BLaER1 treated with 17β-estradiol and CSF1 and Interleukin-3, amounts not matched to agents 10 nM and 100 nM (cell line): ENCODE measurements at regions not wholly inside any gene's neighbourhood (a gene's known extent, or its start where the extent isn't known, plus 50 kb on each side); places are given as distances from the start of the nearest gene placed in this dataset.

Experiments
- H3K27ac ChIP-seq, 11 experiments: shearing (Covaris generic); formaldehyde crosslinking; 2 replicates each; pipeline ENCODE4 v1.8.1; 2022
- H3K27me3 ChIP-seq, 11 experiments: shearing (Covaris generic); formaldehyde crosslinking; 2 replicates each; pipeline ENCODE4 v1.8.1; 2022
- H3K36me3 ChIP-seq, 11 experiments: shearing (Covaris generic); formaldehyde crosslinking; 2 replicates each; pipeline ENCODE4 v1.8.1; 2022
- H3K4me1 ChIP-seq, 10 experiments: shearing (Covaris generic); formaldehyde crosslinking; 2 replicates each; pipeline ENCODE4 v1.8.1; 2022
- H3K4me2 ChIP-seq, 11 experiments: shearing (Covaris generic); formaldehyde crosslinking; 2 replicates each; pipeline ENCODE4 v1.8.1; 2022
- H3K4me3 ChIP-seq, 10 experiments: shearing (Covaris generic); formaldehyde crosslinking; 2 replicates each; pipeline ENCODE4 v1.8.1; 2022
- H3K9ac ChIP-seq, 11 experiments: shearing (Covaris generic); formaldehyde crosslinking; 2 replicates each; pipeline ENCODE4 v1.8.1; 2022
- H3K9me3 ChIP-seq, 11 experiments: shearing (Covaris generic); formaldehyde crosslinking; replicated peaks in 1 of 11; 2 replicates each; pipeline ENCODE4 v1.8.1; 2022
- H4K20me1 ChIP-seq, 11 experiments: shearing (Covaris generic); formaldehyde crosslinking; 2 replicates each; pipeline ENCODE4 v1.8.1; 2022
- Cebpa-rat ChIP-seq, 11 experiments: shearing (Covaris generic); IDR thresholded peaks; 2 replicates each; pipeline ENCODE4 v1.8.1; 2022

GRCh38 chr9:12874395-12874794 lies 99.6 kb downstream of the LURAP1L start:
- Histone ChIP-seq H3K4me2 (no peak overlapping the region), H3K27ac (no peak overlapping the region), H3K4me3 (no peak overlapping the region), H3K36me3 (no peaks in the 10 kb centered on the region), H3K4me1 (no peaks in the 10 kb centered on the region), H3K9ac (no peak overlapping the region), H3K9me3 (no peaks in the 10 kb centered on the region), H3K27me3 (no peaks in the 10 kb centered on the region), H4K20me1 (no peaks in the 10 kb centered on the region)
- no peak for TF ChIP-seq Cebpa-rat (IDR thresholded peaks at IDR 0.05)

GRCh38 chr9:12875191-12875590 lies 100.4 kb downstream of the LURAP1L start:
- no peaks in the 10 kb centered on the region for H3K9me3 ChIP-seq
- H3K27me3 ChIP-seq, result no peaks in the 10 kb centered on the region
- H3K9ac ChIP-seq, result no peak overlapping the region
- no peaks in the 10 kb centered on the region for H3K4me1 ChIP-seq
- H3K4me2 ChIP-seq, result no peak overlapping the region
- H3K27ac ChIP-seq, result no peak overlapping the region
- H4K20me1 ChIP-seq, result no peaks in the 10 kb centered on the region
- no peak overlapping the region for H3K4me3 ChIP-seq
- no peak for TF ChIP-seq Cebpa-rat (IDR thresholded peaks at IDR 0.05)
- no peaks in the 10 kb centered on the region for H3K36me3 ChIP-seq

GRCh38 chr9:12876872-12877271 lies 102.1 kb downstream of the LURAP1L start:
- H3K36me3 ChIP-seq, result no peaks in the 10 kb centered on the region
- no peak overlapping the region for H3K27ac ChIP-seq
- H3K9me3 ChIP-seq, result no peaks in the 10 kb centered on the region
- TF ChIP-seq Cebpa-rat (IDR thresholded peaks at IDR 0.05), result no peak
- H3K9ac ChIP-seq, result no peak overlapping the region
- no peaks in the 10 kb centered on the region for H3K27me3 ChIP-seq
- H3K4me2 ChIP-seq, result no peak overlapping the region
- no peak overlapping the region for H3K4me3 ChIP-seq
- no peaks in the 10 kb centered on the region for H4K20me1 ChIP-seq
- no peaks in the 10 kb centered on the region for H3K4me1 ChIP-seq

GRCh38 chr9:12878351-12878978 lies 103.6 kb downstream of the LURAP1L start:
- Histone ChIP-seq H3K9ac (no peak overlapping the region), H3K27me3 (no peaks in the 10 kb centered on the region), H4K20me1 (no peaks in the 10 kb centered on the region), H3K9me3 (no peaks in the 10 kb centered on the region), H3K36me3 (no peaks in the 10 kb centered on the region), H3K4me1 (no peaks in the 10 kb centered on the region), H3K4me2 (no peak overlapping the region), H3K4me3 (no peak overlapping the region), H3K27ac (no peak overlapping the region)
- TF ChIP-seq Cebpa-rat (IDR thresholded peaks at IDR 0.05), result no peak

GRCh38 chr9:12879961-12880360 lies 105.1 kb downstream of the LURAP1L start:
- no peaks in the 10 kb centered on the region for H3K36me3 ChIP-seq
- no peaks in the 10 kb centered on the region for H3K4me1 ChIP-seq
- no peak overlapping the region for H3K4me2 ChIP-seq
- no peak overlapping the region for H3K4me3 ChIP-seq
- no peak overlapping the region for H3K9ac ChIP-seq
- H3K27me3 ChIP-seq, result no peaks in the 10 kb centered on the region
- H4K20me1 ChIP-seq, result no peaks in the 10 kb centered on the region
- H3K27ac ChIP-seq, result no peak overlapping the region
- H3K9me3 ChIP-seq, result no peaks in the 10 kb centered on the region
- no peak for TF ChIP-seq Cebpa-rat (IDR thresholded peaks at IDR 0.05)

GRCh38 chr9:12880406-12881015 lies 105.7 kb downstream of the LURAP1L start:
- no peaks in the 10 kb centered on the region for H3K9me3 ChIP-seq
- H3K36me3 ChIP-seq, result no peaks in the 10 kb centered on the region
- H3K27ac ChIP-seq, result no peak overlapping the region

GRCh38 chr9:12882430-12882829 lies 107.6 kb downstream of the LURAP1L start:
- Histone ChIP-seq H3K4me1 (no peaks in the 10 kb centered on the region), H3K4me2 (no peak overlapping the region), H3K27ac (no peak overlapping the region), H3K36me3 (no peaks in the 10 kb centered on the region), H3K9me3 (no peaks in the 10 kb centered on the region), H3K9ac (no peak overlapping the region), H3K4me3 (no peak overlapping the region), H4K20me1 (no peaks in the 10 kb centered on the region), H3K27me3 (no peaks in the 10 kb centered on the region)
- no peak for TF ChIP-seq Cebpa-rat (IDR thresholded peaks at IDR 0.05)

More at GRCh38 chr9:12880406-12881015, 105.7 kb downstream of the LURAP1L start:
- Histone ChIP-seq H3K4me3 (no peak overlapping the region), H3K9ac (no peak overlapping the region), H3K27me3 (no peaks in the 10 kb centered on the region), H4K20me1 (no peaks in the 10 kb centered on the region), H3K4me1 (no peaks in the 10 kb centered on the region), H3K4me2 (no peak overlapping the region)
- no peak for TF ChIP-seq Cebpa-rat (IDR thresholded peaks at IDR 0.05)

- Histone ChIP-seq H3K9me3 (no peaks in the 10 kb centered on the region), H3K4me3 (no peak overlapping the region), H3K36me3 (no peaks in the 10 kb centered on the region), H4K20me1 (no peaks in the 10 kb centered on the region), H3K4me2 (no peak overlapping the region), H3K27ac (no peak overlapping the region), H3K4me1 (no peaks in the 10 kb centered on the region), H3K27me3 (no peaks in the 10 kb centered on the region), H3K9ac (no peak overlapping the region)
- TF ChIP-seq Cebpa-rat (IDR thresholded peaks at IDR 0.05), result no peak
Measured at GRCh38 chr9:12884736-12885395, 110.0 kb downstream of the LURAP1L start.

GRCh38 chr9:12889402-12890106 lies 114.7 kb downstream of the LURAP1L start:
- Histone ChIP-seq H3K27ac (no peak overlapping the region), H3K9ac (no peak overlapping the region), H3K4me2 (no peak overlapping the region), H3K4me3 (no peak overlapping the region), H3K36me3 (no peaks in the 10 kb centered on the region), H3K27me3 (no peaks in the 10 kb centered on the region), H4K20me1 (no peaks in the 10 kb centered on the region), H3K4me1 (no peaks in the 10 kb centered on the region), H3K9me3 (peaks cover 0 to 9% (median 0%) of the 10 kb centered on the region in 11 experiments; a peak in 3 of 22 replicates)
- no peak for TF ChIP-seq Cebpa-rat (IDR thresholded peaks at IDR 0.05)
